ENCODE measurements at regions not wholly inside any gene's neighbourhood (a gene's known extent, or its start where the extent isn't known, plus 50 kb on each side); places are given as distances from the start of the nearest gene placed in this dataset.

DNA sequence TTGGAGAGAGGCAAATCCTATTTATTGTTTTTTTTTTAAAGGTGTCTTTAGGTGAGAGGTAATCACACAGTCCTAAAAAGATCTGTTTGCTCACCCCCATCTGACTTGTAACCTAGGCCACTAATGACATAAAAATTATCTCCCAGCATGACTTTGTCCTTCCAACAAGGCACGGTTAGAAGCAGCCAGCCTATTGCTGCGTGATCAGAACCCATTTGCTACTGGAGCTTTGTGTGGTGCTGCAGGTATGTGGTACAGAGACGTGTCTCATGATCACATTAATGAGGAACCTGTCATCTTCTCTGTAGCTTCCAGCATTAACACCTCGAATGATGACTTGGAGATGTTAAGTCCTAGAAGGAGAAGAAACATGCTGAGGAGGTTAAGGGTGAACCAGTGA, 555.8 kb upstream of the TLE4 start:
- H3K4me3 ChIP-seq: no peak overlapping the region
- peak overlapping the region; percentile 34; the same call in 1 of the 3 replicates for H3K4me2 ChIP-seq
- ATAC-seq: no peak
- ChIA-PET CTCF (no interaction called here), POLR2A (no interaction called here)
- no peak for FAIRE-seq
- no peak for DNase-seq (ENCODE audit: low read depth in 1 of 2, low spot score in 1 of 2)
- peak overlapping the region; percentile 13 to 64; a peak in 4 of 6 replicates for H3K27ac ChIP-seq
- H3K9me3 ChIP-seq: 0 out of 3 replicates have a peak, but pooled peaks cover 2% of the 10 kb centered on the region
- H3K4me1 ChIP-seq: peaks cover 23% of the 10 kb centered on the region
- TF ChIP-seq MYC (IDR thresholded peaks at IDR 0.05; ENCODE audit: borderline replicate concordance, low read length) (no peak), RNF2 (IDR thresholded peaks at IDR 0.05; ENCODE audit: borderline replicate concordance, low read depth) (no peak), FOSB (CRISPR knock-in tag; IDR thresholded peaks at IDR 0.05) (no peak), EP300 (IDR thresholded peaks at IDR 0.05) (no peak), RAD21 (conservative IDR thresholded peaks at IDR 0.05 in 1 of 2, IDR thresholded peaks at IDR 0.05 in 1 of 2) (no peak), RFX5 (IDR thresholded peaks at IDR 0.05) (no peak), SMC3 (IDR thresholded peaks at IDR 0.05) (no peak)
- WGBS (ENCODE audit: missing lambda C conversion rate): 85% methylated on average over 4 of the region's 4 CpGs

GRCh38 chr9:79020276-79020675, 551.5 kb upstream of the TLE4 start:
- H3K4me2 ChIP-seq: no peak overlapping the region
- ATAC-seq: no peak
- CTCF ChIA-PET: interaction anchor here (0.6 kb wide), 1 partner anchor 384 kb away, joined by 3 read pairs; no protein-coding TSS in a partner anchor
- H3K9me3 ChIP-seq: peaks cover 16% of the 10 kb centered on the region; the same call in 2 of the 3 replicates
- 94% methylated on average over 5 of the region's 5 CpGs for WGBS (ENCODE audit: missing lambda C conversion rate)
- H3K27ac ChIP-seq: 0 out of 6 replicates have a peak overlapping the region, but pooled peaks of 1 of the 2 experiments have one; percentile 5
- H3K4me3 ChIP-seq: no peak overlapping the region
- DNase-seq (ENCODE audit: low read depth in 1 of 2, low spot score in 1 of 2): no peak
- H3K4me1 ChIP-seq: peaks cover 21% of the 10 kb centered on the region
- POLR2A ChIA-PET: no interaction called here
- no peak for FAIRE-seq
- TF ChIP-seq RARB (CRISPR knock-in tag; IDR thresholded peaks at IDR 0.05): no peak
- no peak for TF ChIP-seq ZNF302 (CRISPR knock-in tag; IDR thresholded peaks at IDR 0.05)
- TF ChIP-seq SMC3 (IDR thresholded peaks at IDR 0.05): no peak
- no peak for TF ChIP-seq ZSCAN20 (CRISPR knock-in tag; IDR thresholded peaks at IDR 0.05)
- TF ChIP-seq PBX3 (IDR thresholded peaks at IDR 0.05): no peak
- TF ChIP-seq CBX8 (IDR thresholded peaks at IDR 0.05): no peak
- TF ChIP-seq RFX5 (IDR thresholded peaks at IDR 0.05): no peak
- TF ChIP-seq EHF (CRISPR knock-in tag; IDR thresholded peaks at IDR 0.05): no peak
- TF ChIP-seq, protein P1, sequence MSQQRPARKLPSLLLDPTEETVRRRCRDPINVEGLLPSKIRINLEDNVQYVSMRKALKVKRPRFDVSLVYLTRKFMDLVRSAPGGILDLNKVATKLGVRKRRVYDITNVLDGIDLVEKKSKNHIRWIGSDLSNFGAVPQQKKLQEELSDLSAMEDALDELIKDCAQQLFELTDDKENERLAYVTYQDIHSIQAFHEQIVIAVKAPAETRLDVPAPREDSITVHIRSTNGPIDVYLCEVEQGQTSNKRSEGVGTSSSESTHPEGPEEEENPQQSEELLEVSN (IDR thresholded peaks at IDR 0.05; ENCODE audit: borderline replicate concordance, low read depth): no peak
- no peak for TF ChIP-seq NFE2L2 (conservative IDR thresholded peaks at IDR 0.05; ENCODE audit: low read length)
- TF ChIP-seq TFCP2L1 (CRISPR knock-in tag; IDR thresholded peaks at IDR 0.05): no peak
- no peak for TF ChIP-seq ATOH8 (CRISPR knock-in tag; IDR thresholded peaks at IDR 0.05; ENCODE audit: low read depth)
- no peak for TF ChIP-seq HEYL (CRISPR knock-in tag; IDR thresholded peaks at IDR 0.05)
- TF ChIP-seq ELK1 (IDR thresholded peaks at IDR 0.05; ENCODE audit: low read depth, low read length): no peak
- TF ChIP-seq, protein P2, sequence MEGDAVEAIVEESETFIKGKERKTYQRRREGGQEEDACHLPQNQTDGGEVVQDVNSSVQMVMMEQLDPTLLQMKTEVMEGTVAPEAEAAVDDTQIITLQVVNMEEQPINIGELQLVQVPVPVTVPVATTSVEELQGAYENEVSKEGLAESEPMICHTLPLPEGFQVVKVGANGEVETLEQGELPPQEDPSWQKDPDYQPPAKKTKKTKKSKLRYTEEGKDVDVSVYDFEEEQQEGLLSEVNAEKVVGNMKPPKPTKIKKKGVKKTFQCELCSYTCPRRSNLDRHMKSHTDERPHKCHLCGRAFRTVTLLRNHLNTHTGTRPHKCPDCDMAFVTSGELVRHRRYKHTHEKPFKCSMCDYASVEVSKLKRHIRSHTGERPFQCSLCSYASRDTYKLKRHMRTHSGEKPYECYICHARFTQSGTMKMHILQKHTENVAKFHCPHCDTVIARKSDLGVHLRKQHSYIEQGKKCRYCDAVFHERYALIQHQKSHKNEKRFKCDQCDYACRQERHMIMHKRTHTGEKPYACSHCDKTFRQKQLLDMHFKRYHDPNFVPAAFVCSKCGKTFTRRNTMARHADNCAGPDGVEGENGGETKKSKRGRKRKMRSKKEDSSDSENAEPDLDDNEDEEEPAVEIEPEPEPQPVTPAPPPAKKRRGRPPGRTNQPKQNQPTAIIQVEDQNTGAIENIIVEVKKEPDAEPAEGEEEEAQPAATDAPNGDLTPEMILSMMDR (IDR thresholded peaks at IDR 0.05): no peak
- no peak for TF ChIP-seq SREBF2 (IDR thresholded peaks at IDR 0.05)
- no peak for TF ChIP-seq MAZ (IDR thresholded peaks at IDR 0.05; ENCODE audit: borderline replicate concordance, low read depth, low read length)
- TF ChIP-seq, protein P3, sequence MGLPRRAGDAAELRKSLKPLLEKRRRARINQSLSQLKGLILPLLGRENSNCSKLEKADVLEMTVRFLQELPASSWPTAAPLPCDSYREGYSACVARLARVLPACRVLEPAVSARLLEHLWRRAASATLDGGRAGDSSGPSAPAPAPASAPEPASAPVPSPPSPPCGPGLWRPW (IDR thresholded peaks at IDR 0.05): no peak
- TF ChIP-seq CHD4 (IDR thresholded peaks at IDR 0.05; ENCODE audit: borderline replicate concordance): no peak
